ENCODE measurements at regions not wholly inside any gene's neighbourhood (a gene's known extent, or its start where the extent isn't known, plus 50 kb on each side); places are given as distances from the start of the nearest gene placed in this dataset.
"Not testable (repeated sequence)": the region's sequence is repeated elsewhere in the genome, so short reads cannot be mapped to it uniquely, and the experiment has no call there.

- ATAC-seq (no peak), DNase-seq (ENCODE audit: low spot score) (no peak)
- intact Hi-C loops (cut with DNase I): no loop called here
These were observed 420.6 kb upstream of the DEPDC1 start for GRCh38 chr1:68917456-68917855.

- intact Hi-C loops (cut with DNase I): no loop called here
- DNase-seq (ENCODE audit: low spot score) (no peak), ATAC-seq (no peak)
These were observed 421.7 kb upstream of the DEPDC1 start for GRCh38 chr1:68918563-68918962.

DNA sequence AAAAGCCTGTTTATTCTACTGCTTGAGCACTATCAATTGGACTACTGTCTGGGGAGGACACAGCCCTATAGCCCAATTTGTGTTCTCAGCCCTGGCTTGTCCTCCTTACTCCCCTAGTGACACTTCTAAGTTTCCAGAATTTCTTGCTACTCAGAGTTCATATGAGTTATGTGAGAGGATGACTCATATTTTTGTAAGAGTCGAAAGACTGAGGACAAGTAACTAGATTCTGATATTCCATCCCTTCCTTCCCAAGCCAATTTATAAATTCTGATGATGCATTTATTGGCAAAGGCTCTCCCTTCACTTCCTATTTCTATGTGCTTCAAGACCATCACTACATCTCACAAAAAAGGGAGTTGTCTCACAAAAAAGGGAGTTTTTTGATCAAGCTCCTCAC lies 422.2 kb upstream of the DEPDC1 start:
- intact Hi-C loops (cut with DNase I): no loop called here
- ATAC-seq: no peak
- no peak for DNase-seq (ENCODE audit: low spot score)

- ATAC-seq; DNase-seq (ENCODE audit: low spot score); intact Hi-C loops (cut with DNase I): not testable (repeated sequence)
These were observed 426.7 kb upstream of the DEPDC1 start for GRCh38 chr1:68923475-68924088.

- intact Hi-C loops (cut with DNase I): no loop called here
- ATAC-seq (no peak), DNase-seq (ENCODE audit: low spot score) (no peak)
These were observed 433.2 kb upstream of the DEPDC1 start for GRCh38 chr1:68930101-68930500.

DNA sequence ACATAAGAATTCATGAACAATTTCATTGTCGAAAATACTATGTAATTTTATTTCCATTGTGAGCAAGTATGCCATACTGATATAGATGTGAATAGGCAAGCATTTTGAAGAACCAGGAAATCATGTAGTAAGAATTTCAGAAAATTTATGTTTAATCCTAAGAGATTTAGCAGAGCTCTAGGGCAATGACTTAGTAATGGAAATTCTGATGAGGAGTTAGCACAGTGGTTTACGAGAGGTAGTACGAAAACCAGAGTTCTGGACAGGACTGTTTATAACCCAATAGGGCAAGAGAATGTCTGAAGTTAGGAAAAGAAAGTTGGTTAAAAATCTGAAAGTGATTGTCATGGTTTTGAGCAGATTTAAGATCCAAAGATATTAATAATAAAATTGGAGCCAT lies 439.6 kb upstream of the DEPDC1 start:
- no peak for ATAC-seq
- DNase-seq (ENCODE audit: low spot score): no peak
- intact Hi-C loops (cut with DNase I): no loop called here

DNA sequence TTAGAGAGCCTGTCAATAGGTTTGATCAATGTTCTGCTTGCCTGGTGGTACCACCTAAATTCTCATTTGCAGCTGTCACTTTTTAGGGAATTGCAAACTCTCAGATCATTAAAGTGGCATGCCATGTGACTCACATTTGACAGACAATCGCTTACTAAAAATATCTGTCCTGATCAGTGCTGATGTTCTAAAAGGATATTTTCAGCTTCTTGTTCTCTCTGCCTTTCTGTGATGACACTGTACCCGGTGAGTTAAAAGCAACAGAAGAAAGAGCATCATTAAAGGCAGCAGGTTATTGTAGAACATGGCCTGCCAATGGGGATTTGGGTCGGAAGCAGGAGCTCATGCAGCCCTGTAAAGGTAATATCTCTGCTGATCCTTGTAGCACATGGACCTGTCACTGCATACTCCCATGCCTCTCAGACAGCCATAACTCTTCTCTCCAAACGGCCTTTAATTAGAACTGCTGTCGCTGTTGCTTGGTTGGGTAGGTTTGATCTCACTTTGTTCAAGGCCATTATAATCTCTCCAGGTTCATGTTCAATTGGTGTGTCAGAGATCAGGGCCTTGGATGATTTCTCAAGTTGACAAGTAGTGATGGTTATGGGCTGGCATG lies 441.3 kb upstream of the DEPDC1 start:
- intact Hi-C loops (cut with DNase I): no loop called here
- ATAC-seq (no peak), DNase-seq (ENCODE audit: low spot score) (no peak)

GRCh38 chr1:68950036-68950435 lies 453.2 kb upstream of the DEPDC1 start:
- intact Hi-C loops (cut with DNase I): no loop called here
- DNase-seq (ENCODE audit: low spot score) (no peak), ATAC-seq (no peak)

GRCh38 chr1:68953311-68953710 lies 456.4 kb upstream of the DEPDC1 start:
- intact Hi-C loops (cut with DNase I): no loop called here
- DNase-seq (ENCODE audit: low spot score): no peak
- ATAC-seq: no peak

DNA sequence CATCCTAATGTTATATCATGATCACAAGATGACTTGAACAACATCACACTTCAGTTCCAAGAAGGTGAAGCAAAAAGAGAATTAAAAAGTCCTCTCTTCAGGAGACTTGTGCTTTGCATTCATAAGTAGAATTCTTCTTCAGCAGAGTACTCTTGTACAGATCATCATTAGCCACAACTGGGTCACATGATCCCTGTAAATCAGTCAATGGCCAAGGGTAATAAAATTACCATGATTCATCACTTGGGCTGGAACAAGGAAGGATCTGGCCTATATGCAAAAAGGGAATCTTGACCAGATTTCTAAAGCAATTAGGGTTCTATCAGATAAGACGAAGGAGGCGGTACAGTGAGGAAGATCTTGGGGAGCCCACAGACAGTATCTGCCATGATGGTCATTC lies 458.0 kb upstream of the DEPDC1 start:
- no peak for ATAC-seq
- DNase-seq (ENCODE audit: low spot score): no peak
- intact Hi-C loops (cut with DNase I): no loop called here

DNA sequence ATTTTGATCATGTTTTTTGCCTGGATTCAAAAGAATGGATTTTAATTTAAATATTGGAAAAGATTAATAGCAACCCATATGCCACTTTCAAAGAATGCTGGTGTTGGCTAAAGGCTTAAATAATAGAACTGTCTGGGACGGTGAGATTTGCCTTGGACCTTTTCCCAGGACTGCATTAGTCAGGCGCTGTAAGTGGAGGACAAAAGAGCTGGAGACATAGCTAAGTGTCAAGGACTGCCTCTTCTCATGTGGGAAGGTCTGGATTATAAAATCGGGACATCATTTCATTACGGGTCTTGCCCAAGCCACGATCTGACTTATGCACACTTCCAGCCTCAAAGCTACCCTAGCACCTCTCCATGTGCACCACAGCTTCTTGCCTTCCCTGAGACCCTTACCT lies 458.5 kb upstream of the DEPDC1 start:
- ATAC-seq: no peak
- intact Hi-C loops (cut with DNase I): no loop called here
- DNase-seq (ENCODE audit: low spot score): no peak

GRCh38 chr1:68958958-68959357 lies 462.1 kb upstream of the DEPDC1 start:
- ATAC-seq: no peak
- DNase-seq (ENCODE audit: low spot score): no peak
- intact Hi-C loops (cut with DNase I): no loop called here

DNA sequence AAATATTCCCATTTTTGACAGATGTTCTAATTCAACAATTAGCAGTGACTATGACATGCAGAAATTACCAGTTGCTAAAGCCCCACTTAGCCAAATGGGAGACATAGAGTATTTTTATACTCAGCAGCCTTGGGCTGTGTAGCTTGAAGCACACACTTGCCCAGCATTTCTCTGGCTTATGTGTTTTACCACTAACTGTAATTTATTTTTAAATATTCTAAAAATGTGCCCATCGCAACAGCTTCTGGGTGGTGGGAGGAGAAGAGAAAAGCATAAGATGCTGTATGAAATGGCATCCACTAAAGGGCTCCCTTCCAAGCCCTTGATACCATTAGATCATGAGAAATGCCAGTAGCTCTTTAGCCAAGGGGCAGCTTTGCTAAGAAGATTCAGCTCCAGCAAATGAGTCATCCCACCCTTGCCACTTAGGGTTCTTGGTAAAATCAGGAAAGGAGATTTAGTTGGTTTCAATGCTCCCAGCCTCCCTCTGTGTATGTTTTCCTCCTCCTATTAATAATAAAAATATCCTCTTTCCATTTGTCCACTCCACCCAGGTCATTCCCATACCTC lies 462.7 kb upstream of the DEPDC1 start:
- no peak for ATAC-seq
- intact Hi-C loops (cut with DNase I): no loop called here
- DNase-seq (ENCODE audit: low spot score): no peak

DNA sequence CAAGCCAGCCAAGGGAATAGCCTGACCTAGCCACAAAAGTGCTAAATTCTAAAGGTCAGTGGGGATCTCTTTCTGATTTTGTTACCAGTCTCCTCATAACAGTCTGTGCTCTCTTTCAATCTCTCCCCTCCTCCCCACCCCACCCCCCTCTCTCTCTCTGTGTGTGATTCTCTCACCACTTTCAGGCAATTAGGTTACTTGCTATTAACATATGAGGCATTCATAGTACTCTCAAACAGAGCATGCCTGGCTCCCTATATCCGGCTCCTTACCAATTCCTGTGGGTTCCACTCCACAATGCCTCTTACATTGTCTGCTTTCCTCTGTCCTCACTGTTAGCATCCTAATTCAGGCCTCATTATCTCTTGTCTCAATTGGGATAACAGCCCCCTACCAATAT lies 464.3 kb upstream of the DEPDC1 start:
- intact Hi-C loops (cut with DNase I): no loop called here
- ATAC-seq: no peak
- DNase-seq (ENCODE audit: low spot score): no peak

DNA sequence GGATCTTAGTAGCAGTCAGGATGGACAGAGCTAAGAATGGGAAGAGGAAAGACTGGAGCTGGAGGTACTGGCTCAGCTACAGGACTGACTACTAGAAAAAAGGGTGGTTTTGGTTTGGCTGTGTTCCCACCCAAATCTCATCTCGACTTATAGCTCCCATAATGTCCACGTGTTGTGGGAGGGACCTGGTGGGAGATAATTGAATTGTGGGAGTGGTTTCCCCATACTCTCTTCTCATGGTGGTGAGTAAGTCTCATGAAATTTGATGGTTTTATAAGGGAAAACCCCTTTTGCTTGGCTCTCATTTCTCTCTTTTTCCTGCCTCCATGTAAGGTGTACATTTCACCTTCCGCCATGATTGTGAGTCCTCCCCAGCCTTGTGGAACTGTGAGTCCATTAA lies 466.5 kb upstream of the DEPDC1 start:
- no peak for DNase-seq (ENCODE audit: low spot score)
- ATAC-seq: no peak
- intact Hi-C loops (cut with DNase I): no loop called here

DNA sequence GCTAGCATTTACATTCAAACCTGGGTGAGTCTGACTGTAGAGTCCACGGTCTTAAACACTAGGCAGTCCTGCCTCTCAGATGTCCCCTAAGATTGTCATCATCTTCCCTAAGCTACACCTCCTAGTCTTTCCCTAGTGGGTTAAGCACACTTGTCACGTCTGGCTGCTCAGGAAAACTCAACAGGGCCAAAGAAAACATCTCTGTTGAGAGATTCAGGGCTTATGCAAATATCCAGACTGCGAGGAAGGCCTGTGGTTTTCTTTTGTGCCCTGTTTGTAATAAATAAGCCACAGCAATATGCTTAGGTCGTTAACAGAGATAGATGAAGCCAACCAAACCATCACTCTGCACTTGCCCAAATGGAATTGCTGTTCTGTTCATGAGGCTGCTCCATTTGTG lies 472.6 kb upstream of the DEPDC1 start:
- no peak for DNase-seq (ENCODE audit: low spot score)
- intact Hi-C loops (cut with DNase I): no loop called here

GRCh38 chr1:68970571-68970970 lies 473.7 kb upstream of the DEPDC1 start:
- intact Hi-C loops (cut with DNase I): no loop called here
- ATAC-seq (no peak), DNase-seq (ENCODE audit: low spot score) (no peak)

More for the DNA sequence above, 472.6 kb upstream of the DEPDC1 start:
- no peak for ATAC-seq

GRCh38 chr1:68973459-68974244 lies 476.8 kb upstream of the DEPDC1 start:
- DNase-seq (ENCODE audit: low spot score): no peak
- intact Hi-C loops (cut with DNase I): no loop called here
- ATAC-seq: no peak

DNA sequence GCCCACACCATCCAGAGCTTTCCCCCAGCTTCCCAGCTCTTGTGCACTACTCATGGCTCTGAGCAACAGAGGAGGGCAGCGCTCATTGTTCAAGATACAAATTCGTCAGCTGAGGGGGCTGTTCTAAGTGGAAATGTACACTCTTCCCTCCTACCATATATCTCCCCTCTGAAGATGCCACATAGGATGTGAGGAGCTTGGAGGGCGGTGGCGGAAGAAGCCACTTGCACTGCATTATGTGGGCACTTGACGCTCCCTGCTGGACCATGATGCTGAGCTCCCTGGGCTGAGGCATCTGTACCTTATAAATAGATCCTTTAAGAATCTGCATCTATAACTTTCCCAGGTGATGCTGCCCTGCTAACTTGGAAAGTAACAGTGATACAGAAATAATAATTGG lies 477.6 kb upstream of the DEPDC1 start:
- intact Hi-C loops (cut with DNase I): no loop called here
- ATAC-seq (no peak), DNase-seq (ENCODE audit: low spot score) (no peak)

GRCh38 chr1:68975212-68975933 lies 478.5 kb upstream of the DEPDC1 start:
- ATAC-seq (no peak), DNase-seq (ENCODE audit: low spot score) (no peak)
- intact Hi-C loops (cut with DNase I): no loop called here

All from sciatic nerve (tissue), 2 donors.